T-helper 2 cell treated with Interferon-gamma antibody and Interleukin-4, amounts not matched to agents 5 μg/mL and 100 μg/mL, for 36 hours (primary cell): ENCODE measurements at regions not wholly inside any gene's neighbourhood (a gene's known extent, or its start where the extent isn't known, plus 50 kb on each side); places are given as distances from the start of the nearest gene placed in this dataset.
A peak's percentile ranks its signal among the peaks of the same experiment; 100 is the strongest.
"Not testable (repeated sequence)": the region's sequence is repeated elsewhere in the genome, so short reads cannot be mapped to it uniquely, and the experiment has no call there.

Experiments used
- DNase-seq: peaks from one replicate; pipeline ENCODE4 v3.0.0; 2021; ENCODE audit warnings: low spot score
- H3K27ac Mint-ChIP-seq: one replicate; pipeline ENCODE4 v1.8.0; 2021; ENCODE audit warnings: mild to moderate bottlenecking, mixed read lengths
- H3K27me3 Mint-ChIP-seq: one replicate; pipeline ENCODE4 v1.8.0; 2021; ENCODE audit warnings: low read depth, mixed read lengths
- H3K36me3 Mint-ChIP-seq: one replicate; pipeline ENCODE4 v1.8.0; 2021; ENCODE audit warnings: low read depth, mixed read lengths
- H3K4me1 Mint-ChIP-seq: one replicate; pipeline ENCODE4 v1.8.0; 2021; ENCODE audit warnings: low read depth, mixed read lengths
- H3K4me3 Mint-ChIP-seq: one replicate; pipeline ENCODE4 v1.8.0; 2022; ENCODE audit warnings: mild to moderate bottlenecking, moderate library complexity, mixed read lengths
- H3K9me3 Mint-ChIP-seq: one replicate; pipeline ENCODE4 v1.8.0; 2021; ENCODE audit warnings: mixed read lengths

DNA sequence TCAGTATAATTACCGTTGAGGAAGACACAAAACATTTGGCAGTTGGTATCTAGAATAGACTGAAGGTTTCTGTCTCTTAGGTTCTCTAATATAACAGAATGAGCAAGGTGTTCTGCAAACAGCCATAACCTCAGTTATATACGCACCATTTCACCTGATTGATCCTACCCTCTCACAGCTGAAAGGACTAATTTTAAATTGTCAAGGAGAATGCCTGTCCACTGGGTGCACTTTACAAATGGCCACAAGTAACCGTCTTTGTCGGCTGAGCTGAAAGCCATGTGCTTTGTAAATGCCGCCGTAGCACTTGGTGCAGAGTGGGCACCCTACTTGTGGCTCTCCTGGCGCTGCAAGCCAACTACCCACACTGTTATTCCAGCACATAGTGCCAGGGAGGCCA is 466.3 kb downstream of the AACS start:
- no peaks in the 10 kb centered on the region for H3K9me3 Mint-ChIP-seq
- DNase-seq: no peak
- no peaks in the 10 kb centered on the region for H3K36me3 Mint-ChIP-seq
- no peaks in the 10 kb centered on the region for H3K4me1 Mint-ChIP-seq
- H3K4me3 Mint-ChIP-seq: no peak overlapping the region
- H3K27ac Mint-ChIP-seq: no peak overlapping the region
- no peaks in the 10 kb centered on the region for H3K27me3 Mint-ChIP-seq

DNA sequence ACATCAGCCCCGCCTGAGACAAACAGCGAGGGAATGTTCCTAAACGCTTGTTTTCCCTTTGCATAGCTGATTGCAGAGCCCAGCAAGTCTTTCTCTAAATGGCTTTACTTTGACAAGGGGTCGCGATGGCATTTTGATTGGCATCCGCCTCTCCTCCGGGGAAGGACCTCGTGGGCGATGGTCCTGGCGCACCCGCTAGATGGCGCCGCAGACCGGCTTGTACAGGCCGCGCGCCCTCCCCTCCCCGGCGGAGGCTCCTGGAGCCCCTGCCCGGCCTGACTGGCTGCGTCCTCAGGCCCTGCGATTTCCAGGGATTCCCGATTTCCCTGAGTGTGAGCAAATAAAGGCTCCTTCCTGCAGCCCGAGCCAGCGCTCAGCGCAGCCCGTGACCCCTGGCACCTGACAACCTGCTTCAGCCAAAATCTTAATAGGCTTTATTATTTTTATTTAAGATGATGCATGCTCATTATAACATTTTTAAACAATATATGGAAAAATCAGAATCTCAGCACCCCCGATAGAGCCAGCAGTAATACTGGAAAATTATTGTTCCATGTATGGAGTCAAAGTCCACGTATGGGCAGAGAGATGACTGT is 468.3 kb downstream of the AACS start:
- Mint-ChIP-seq H3K36me3 (no peaks in the 10 kb centered on the region), H3K27me3 (no peaks in the 10 kb centered on the region), H3K27ac (no peak overlapping the region), H3K4me3 (no peak overlapping the region), H3K9me3 (no peaks in the 10 kb centered on the region), H3K4me1 (no peaks in the 10 kb centered on the region)
- DNase-seq: peak; percentile 16

DNA sequence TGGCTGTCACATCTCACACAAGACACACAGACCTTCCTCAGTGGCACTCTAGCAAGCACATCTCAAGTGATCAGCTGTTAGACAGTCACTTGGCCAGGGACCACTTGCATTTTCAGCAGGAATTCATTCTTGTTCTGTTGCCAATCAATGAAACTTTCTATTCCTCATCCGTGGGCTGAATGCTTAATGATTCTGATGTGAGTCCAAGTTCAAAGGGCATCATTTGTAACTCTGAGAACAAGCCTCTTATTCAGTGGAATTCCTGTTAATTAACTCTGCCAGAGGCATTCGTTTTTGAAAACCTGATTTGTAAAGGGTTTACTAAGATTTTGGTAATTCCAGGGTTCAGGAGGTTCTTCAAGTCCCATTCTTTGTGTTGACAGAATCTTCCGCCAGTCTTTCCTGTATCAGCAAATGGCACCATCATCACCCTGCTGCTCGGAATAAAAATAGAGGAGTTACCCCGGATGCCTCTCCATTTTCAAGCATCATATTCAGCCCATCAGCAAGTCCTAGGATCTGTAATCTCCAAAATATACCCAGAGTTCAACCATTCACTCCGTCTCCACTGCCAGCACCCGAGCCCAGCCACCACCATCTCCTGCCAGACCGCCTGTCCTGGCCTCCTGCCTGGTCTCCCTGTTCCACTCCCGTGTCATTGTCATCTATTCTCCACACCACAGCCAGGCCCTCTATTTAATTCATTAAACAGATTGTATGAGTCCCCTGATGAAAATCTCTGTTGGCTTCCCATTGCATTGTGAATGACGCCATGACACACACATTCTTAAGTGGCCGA is 473.4 kb downstream of the AACS start:
- no peaks in the 10 kb centered on the region for H3K36me3 Mint-ChIP-seq

DNA sequence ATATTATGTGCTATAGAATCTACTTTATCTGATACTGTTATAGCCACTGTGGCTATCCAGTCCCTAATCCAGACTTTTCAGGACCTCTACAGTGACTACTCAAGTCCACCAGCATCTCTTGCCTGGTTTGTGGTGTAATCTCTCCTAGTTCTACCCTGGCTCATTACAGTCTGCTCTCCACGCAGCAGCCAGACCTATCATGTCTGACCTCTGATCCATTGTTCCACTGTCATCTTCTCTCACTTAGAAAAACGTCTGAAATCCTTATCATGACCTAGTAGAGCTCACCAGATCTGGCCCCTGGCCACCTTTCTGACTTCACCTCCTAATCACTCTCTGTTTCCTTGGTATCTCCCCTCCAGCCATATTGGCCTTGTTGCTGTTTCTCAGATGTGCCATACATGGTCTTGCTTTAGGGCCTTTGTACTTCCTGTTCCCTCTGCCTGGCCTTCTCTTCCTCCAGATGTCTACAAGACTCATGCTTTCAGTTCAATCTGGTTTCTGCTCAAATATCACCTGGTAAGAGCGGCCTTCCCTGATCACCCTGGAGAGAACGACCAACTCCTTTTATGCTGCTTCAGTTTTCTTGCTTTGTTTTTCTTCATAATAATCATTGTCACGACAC is 475.5 kb downstream of the AACS start:
- no peak for DNase-seq

More for the DNA sequence above, 473.4 kb downstream of the AACS start:
- H3K27me3 Mint-ChIP-seq: no peaks in the 10 kb centered on the region
- no peak for DNase-seq
- no peak overlapping the region for H3K4me3 Mint-ChIP-seq
- H3K27ac Mint-ChIP-seq: no peak overlapping the region
- H3K9me3 Mint-ChIP-seq: no peaks in the 10 kb centered on the region
- H3K4me1 Mint-ChIP-seq: no peaks in the 10 kb centered on the region

DNA sequence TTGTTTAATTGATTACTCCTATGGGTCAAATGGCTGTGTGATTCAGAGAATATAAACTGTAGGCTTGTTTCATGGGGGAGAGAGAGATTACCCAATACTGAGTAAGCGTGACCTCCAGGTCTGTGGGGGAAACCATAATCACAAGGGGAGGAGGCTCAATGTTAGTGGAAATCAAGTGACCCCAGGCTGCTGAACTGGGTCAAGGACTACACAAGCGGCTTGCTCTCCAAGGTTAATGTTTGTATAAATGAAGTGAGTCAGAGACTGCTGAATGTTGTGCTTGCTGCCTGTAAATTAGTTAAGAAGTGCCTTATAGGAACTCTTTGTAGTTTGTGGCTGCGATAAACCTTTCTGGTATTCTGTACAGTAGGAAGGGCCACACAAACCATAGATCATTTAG is 479.7 kb downstream of the AACS start:
- Mint-ChIP-seq H3K9me3 (peaks cover 7% of the 10 kb centered on the region), H3K36me3 (no peaks in the 10 kb centered on the region), H3K4me3 (no peak overlapping the region), H3K4me1 (no peaks in the 10 kb centered on the region), H3K27me3 (no peaks in the 10 kb centered on the region), H3K27ac (no peak overlapping the region)
- no peak for DNase-seq

More for the DNA sequence above, 475.5 kb downstream of the AACS start:
- Mint-ChIP-seq H3K9me3 (peaks cover 7% of the 10 kb centered on the region), H3K4me3 (no peak overlapping the region), H3K27ac (no peak overlapping the region), H3K27me3 (no peaks in the 10 kb centered on the region), H3K4me1 (no peaks in the 10 kb centered on the region), H3K36me3 (no peaks in the 10 kb centered on the region)

DNA sequence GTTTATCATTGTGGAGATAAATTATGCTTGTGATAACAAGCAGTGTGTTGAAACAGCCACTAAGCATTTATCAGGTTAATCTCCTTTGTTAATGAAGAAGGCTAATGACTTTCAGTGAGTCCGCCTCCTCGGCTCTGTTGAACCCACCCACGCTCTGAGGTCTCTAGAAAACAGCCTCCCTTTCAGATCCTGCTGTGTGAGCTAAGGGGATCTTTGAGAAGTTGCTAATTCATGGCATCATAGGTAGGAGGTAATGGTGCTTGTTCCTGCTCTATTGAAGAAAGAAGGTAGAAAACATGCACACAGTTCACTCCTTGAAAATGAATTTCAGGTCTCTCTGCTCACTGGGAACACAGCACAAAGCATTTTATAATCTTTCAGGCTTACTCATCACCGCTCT is 483.9 kb downstream of the AACS start:
- Mint-ChIP-seq H3K27ac (no peak overlapping the region), H3K4me3 (no peak overlapping the region), H3K36me3 (no peaks in the 10 kb centered on the region), H3K4me1 (no peaks in the 10 kb centered on the region), H3K9me3 (peaks cover 7% of the 10 kb centered on the region), H3K27me3 (no peaks in the 10 kb centered on the region)
- no peak for DNase-seq

DNA sequence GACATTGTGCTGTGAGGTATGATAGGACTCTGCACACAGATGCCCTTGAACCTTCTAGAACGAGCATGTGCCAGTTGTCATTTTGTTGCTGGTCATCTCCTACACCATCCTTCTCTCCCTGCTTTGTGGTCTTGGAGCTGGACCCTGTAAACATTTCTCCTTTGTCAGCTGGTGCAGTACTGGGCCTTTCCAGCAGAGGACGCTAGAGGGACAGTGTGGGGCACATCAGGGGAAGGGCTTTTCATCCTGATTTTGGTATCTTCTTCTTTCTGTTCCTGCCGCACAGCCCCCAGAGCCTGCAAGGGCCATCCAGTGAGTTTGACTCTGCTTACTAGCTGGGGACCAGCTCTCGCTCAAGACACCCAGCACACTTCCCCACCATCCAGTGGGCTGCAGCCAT is 484.6 kb downstream of the AACS start:
- no peaks in the 10 kb centered on the region for H3K36me3 Mint-ChIP-seq
- H3K4me1 Mint-ChIP-seq: no peaks in the 10 kb centered on the region
- H3K9me3 Mint-ChIP-seq: peaks cover 1% of the 10 kb centered on the region
- no peak overlapping the region for H3K4me3 Mint-ChIP-seq
- DNase-seq: no peak
- no peaks in the 10 kb centered on the region for H3K27me3 Mint-ChIP-seq
- H3K27ac Mint-ChIP-seq: no peak overlapping the region

DNA sequence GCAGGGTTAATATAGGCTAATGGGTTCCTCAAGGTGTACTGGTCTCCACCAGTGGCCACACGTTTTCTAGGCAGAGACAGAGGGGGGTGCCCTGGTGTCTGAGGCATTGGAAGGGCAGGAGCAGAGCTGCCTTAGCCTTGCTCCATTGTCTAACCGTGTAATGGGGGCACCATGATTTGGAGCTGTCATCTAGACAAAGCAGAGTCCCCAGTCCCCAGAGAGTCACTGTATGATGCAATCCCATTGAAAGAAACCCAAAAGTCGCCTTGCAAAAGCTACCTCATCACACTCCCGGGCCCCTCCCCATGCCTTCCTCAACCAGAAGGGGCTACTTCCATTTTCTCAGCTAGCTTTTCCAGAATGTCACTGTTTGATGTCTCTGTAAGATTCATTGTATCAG is 487.1 kb downstream of the AACS start:
- no peak for DNase-seq
- Mint-ChIP-seq H3K27me3 (no peaks in the 10 kb centered on the region), H3K27ac (no peak overlapping the region), H3K9me3 (no peaks in the 10 kb centered on the region), H3K4me1 (no peaks in the 10 kb centered on the region), H3K4me3 (no peak overlapping the region), H3K36me3 (no peaks in the 10 kb centered on the region)

DNA sequence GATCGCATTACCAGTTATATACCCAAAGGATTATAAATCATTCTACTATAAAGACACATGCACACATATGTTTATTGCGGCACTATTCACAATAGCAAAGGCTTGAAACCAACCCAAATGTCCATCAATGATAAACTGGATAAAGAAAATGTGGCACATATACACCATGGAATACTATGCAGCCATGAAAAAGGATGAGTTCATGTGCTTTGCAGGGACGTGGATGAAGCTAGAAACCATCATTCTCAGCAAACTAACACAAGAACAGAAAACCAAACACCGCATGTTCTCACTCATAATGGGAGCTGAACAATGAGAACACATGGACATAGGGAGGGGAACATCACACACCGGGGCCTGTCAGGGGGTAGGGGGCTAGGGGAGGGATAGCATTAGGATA is 495.8 kb downstream of the AACS start:
- not testable (repeated sequence) for H3K27ac Mint-ChIP-seq, H3K4me3 Mint-ChIP-seq, H3K36me3 Mint-ChIP-seq, H3K27me3 Mint-ChIP-seq, H3K4me1 Mint-ChIP-seq, DNase-seq, H3K9me3 Mint-ChIP-seq

DNA sequence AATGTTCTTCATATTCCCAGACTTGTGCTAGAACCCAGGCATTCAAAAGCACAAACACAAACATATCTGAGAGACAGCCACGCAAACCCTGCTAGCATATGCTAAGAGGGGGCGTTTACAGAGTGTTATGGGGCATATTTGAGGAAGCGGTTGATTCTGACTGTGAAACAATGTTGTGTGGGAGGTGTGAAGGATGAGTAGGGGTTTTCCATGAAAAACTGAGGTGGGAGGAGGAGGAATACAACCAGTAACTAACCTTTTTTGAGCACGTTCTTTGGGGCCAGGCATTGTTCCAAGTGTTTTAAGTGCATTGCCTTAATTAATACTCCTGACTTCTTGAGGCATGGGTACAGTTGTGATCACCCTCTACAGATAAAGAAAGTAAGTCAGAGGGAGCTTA is 499.5 kb downstream of the AACS start:
- Mint-ChIP-seq H3K4me1 (no peaks in the 10 kb centered on the region), H3K9me3 (peaks cover 6% of the 10 kb centered on the region), H3K4me3 (no peak overlapping the region), H3K27ac (no peak overlapping the region), H3K36me3 (no peaks in the 10 kb centered on the region), H3K27me3 (no peaks in the 10 kb centered on the region)
- DNase-seq: no peak

DNA sequence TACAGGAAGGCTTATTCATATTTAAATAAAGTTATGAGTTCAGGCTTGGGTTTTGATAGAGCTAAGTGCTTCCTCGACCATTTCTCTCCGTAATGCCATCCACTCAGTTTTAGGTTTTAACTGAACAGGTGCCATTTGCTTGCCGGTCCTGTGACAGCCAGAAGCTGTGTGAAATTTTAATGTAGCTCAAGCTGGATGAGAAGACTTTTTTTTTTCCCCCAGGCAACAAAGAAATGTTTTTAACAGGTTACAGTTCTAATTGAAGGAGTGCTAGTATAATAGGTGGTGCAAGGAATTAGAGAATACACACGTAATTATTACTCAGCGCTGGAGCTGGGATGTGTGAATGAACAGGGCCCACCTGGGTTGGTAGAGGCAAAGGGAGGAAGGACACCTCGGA is 502.3 kb downstream of the AACS start:
- Mint-ChIP-seq H3K27me3 (no peaks in the 10 kb centered on the region), H3K27ac (no peak overlapping the region), H3K4me1 (no peaks in the 10 kb centered on the region), H3K36me3 (no peaks in the 10 kb centered on the region), H3K4me3 (no peak overlapping the region), H3K9me3 (no peaks in the 10 kb centered on the region)
- DNase-seq: no peak

DNA sequence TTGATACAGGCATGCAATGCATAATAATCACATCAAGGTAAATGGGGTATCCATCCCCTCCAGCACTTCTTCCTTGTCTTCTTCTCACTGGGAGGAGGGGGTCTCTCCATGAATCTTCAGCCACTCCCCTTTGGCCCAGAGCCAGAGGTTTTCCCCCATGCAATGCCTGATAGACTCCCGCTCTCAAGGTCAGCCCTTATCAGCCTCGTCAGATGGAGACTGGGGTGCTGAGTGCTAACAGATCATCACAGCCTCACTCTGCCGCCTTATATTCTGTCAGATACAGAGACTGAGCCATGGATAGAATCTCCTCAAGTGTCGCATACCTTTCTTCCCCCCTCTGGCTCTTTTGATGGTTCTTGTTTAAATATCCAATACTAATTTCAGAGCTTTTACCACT is 503.1 kb downstream of the AACS start:
- no peak for DNase-seq
- Mint-ChIP-seq H3K9me3 (no peaks in the 10 kb centered on the region), H3K4me3 (no peak overlapping the region), H3K27ac (no peak overlapping the region), H3K36me3 (no peaks in the 10 kb centered on the region), H3K27me3 (no peaks in the 10 kb centered on the region), H3K4me1 (no peaks in the 10 kb centered on the region)

DNA sequence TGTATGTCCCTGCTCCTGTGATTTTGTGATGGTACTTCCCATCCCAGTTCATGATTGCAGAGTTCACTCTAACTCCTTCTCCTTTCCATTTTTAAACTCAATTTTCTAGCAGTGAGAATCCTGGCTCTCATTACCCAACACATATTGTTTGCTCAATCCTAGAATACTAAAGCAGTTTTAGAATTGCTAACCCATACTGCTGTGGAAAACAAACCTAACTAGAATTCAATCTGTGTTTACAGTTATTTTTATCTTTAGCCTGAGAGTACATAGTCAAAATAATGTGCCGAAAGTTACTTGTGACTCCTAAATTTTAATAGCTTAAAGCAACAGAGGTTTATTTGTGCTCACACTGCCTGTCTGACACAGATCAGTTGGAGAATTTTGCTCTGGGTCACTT is 508.0 kb downstream of the AACS start:
- Mint-ChIP-seq H3K27me3 (no peaks in the 10 kb centered on the region), H3K9me3 (peaks cover 4% of the 10 kb centered on the region), H3K36me3 (no peaks in the 10 kb centered on the region), H3K4me1 (no peaks in the 10 kb centered on the region), H3K4me3 (no peak overlapping the region), H3K27ac (no peak overlapping the region)
- DNase-seq: no peak

DNA sequence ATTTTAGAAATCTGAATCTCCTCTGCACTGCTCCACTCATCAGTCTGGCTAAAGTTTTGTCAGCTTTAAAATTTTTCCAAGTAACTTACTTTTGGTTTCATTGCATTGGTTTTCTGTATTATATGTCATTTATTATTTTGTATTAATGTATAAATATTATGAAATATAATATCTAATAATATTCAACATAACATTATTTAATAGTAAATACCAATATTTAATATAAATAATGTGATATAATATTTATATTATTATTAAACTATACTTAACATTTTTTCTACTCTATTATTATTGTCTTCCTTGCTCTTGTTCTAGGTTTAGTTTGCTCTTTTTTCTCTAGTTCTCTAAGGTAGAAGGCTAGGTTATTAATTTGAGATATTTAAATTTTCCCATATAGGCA is 512.1 kb downstream of the AACS start:
- no peaks in the 10 kb centered on the region for H3K36me3 Mint-ChIP-seq
- peaks cover 11% of the 10 kb centered on the region for H3K9me3 Mint-ChIP-seq
- no peaks in the 10 kb centered on the region for H3K4me1 Mint-ChIP-seq
- H3K27me3 Mint-ChIP-seq: no peaks in the 10 kb centered on the region
- H3K27ac Mint-ChIP-seq: no peak overlapping the region
- DNase-seq: no peak
- no peak overlapping the region for H3K4me3 Mint-ChIP-seq
